MM.1S (cell line): ENCODE measurements at regions not wholly inside any gene's neighbourhood (a gene's known extent, or its start where the extent isn't known, plus 50 kb on each side); places are given as distances from the start of the nearest gene placed in this dataset.

Experiments
- DNase-seq: peaks from one replicate; pipeline ENCODE4 v3.0.0-alpha.2; 2015
- H2AFZ ChIP-seq: fragments of 300-600 bp; sonication (generic); 2 replicates; pipeline ENCODE4 v1.6.0; 2016; ENCODE audit warnings: antibody characterized with exemption, low read length
- H3F3A ChIP-seq: fragments of 300-600 bp; sonication (generic); 2 replicates; pipeline ENCODE4 v1.6.1; 2016; ENCODE audit warnings: mild to moderate bottlenecking, antibody characterized with exemption, low read length, moderate library complexity, mixed read lengths; ENCODE audit not compliant: insufficient read depth
- H3K27ac ChIP-seq: fragments of 300-600 bp; sonication (generic); 2 replicates; pipeline ENCODE4 v1.5.1; 2016; ENCODE audit warnings: mild to moderate bottlenecking, low read length
- H3K27me3 ChIP-seq: fragments of 300-600 bp; sonication (generic); replicated peaks from 2 replicates; pipeline ENCODE4 v1.6.0; 2016; ENCODE audit warnings: low read length; ENCODE audit not compliant: insufficient read depth
- H3K36me3 ChIP-seq: fragments of 300-600 bp; sonication (generic); replicated peaks from 2 replicates; pipeline ENCODE4 v1.6.1; 2016; ENCODE audit warnings: mild to moderate bottlenecking, low read length, mixed read lengths; ENCODE audit not compliant: insufficient read depth
- H3K4me1 ChIP-seq: fragments of 300-600 bp; sonication (generic); 2 replicates; pipeline ENCODE4 v1.6.1; 2016; ENCODE audit warnings: low read length, mixed read lengths
- H3K4me2 ChIP-seq: fragments of 300-600 bp; sonication (generic); 2 replicates; pipeline ENCODE4 v1.6.0; 2016; ENCODE audit warnings: low read depth, low read length
- H3K4me3 ChIP-seq: fragments of 300-600 bp; sonication (generic); 2 replicates; pipeline ENCODE4 v1.5.1; 2016; ENCODE audit warnings: low read length, mixed read lengths
- H3K79me2 ChIP-seq: fragments of 300-600 bp; sonication (generic); 2 replicates; pipeline ENCODE4 v1.6.1; 2016; ENCODE audit warnings: mixed run types, low read length, mixed read lengths
- H3K9ac ChIP-seq: fragments of 300-600 bp; sonication (generic); 2 replicates; pipeline ENCODE4 v1.6.1; 2016; ENCODE audit warnings: low read length, mixed read lengths
- H3K9me2 ChIP-seq: fragments of 300-600 bp; sonication (generic); replicated peaks from 2 replicates; pipeline ENCODE4 v1.6.1; 2016; ENCODE audit warnings: mild to moderate bottlenecking, low read length, mixed read lengths; ENCODE audit not compliant: insufficient read depth
- H3K9me3 ChIP-seq: fragments of 300-600 bp; sonication (generic); replicated peaks from 2 replicates; pipeline ENCODE4 v1.6.1; 2016; ENCODE audit warnings: mild to moderate bottlenecking, low read length, mixed read lengths; ENCODE audit not compliant: insufficient read depth
- H4K20me1 ChIP-seq: fragments of 300-600 bp; sonication (generic); 2 replicates; pipeline ENCODE4 v1.6.1; 2016; ENCODE audit warnings: mild to moderate bottlenecking, low read length, moderate library complexity, mixed read lengths; ENCODE audit not compliant: insufficient read depth
- EZH2 ChIP-seq: fragments of 300-600 bp; sonication (generic); optimal IDR thresholded peaks from 2 replicates; pipeline ENCODE3; 2017; ENCODE audit warnings: low read depth, mild to moderate bottlenecking, antibody characterized with exemption, low read length, mixed read lengths
- EZH2phosphoT487 ChIP-seq: fragments of 300-600 bp; sonication (generic); IDR thresholded peaks from 2 replicates; pipeline ENCODE4 v1.6.1; 2018; ENCODE audit warnings: antibody characterized with exemption, low read length
- TF ChIP-seq, protein P1 (sequence below): fragments of 300-600 bp; sonication (generic); IDR thresholded peaks from 2 replicates; pipeline ENCODE4 v1.5.1; 2016; ENCODE audit warnings: antibody characterized with exemption, low read length, mixed read lengths

DNA sequence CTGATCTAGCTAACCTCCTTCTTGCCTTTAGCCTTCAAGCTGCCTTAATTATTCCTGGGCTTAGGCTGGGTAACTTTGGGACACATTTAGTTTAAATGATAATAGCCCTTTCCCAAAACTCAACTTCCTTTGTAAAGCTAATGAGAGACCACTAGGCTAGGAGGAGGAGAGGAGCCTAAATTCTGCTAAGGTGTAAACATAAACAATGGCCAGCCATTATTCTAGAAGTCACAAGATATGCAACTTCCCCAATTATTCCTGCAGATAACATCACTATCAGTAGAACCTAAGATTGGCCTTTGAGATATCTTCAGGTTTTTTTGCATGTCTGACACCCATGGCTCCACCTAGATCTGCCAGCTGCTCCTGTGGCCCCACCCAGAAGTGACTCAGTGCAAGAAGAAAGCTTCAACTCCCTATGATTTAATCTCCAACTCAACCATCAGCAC lies 131.2 kb upstream of the FAM20A start:
- H3K27me3 ChIP-seq: no peaks in the 10 kb centered on the region
- no peak overlapping the region for H3K4me2 ChIP-seq
- no peaks in the 10 kb centered on the region for H3K36me3 ChIP-seq
- no peak overlapping the region for H3K9ac ChIP-seq
- no peaks in the 10 kb centered on the region for H3K79me2 ChIP-seq
- TF ChIP-seq EZH2 (no peak), EZH2phosphoT487 (no peak)
- TF ChIP-seq, protein P1, sequence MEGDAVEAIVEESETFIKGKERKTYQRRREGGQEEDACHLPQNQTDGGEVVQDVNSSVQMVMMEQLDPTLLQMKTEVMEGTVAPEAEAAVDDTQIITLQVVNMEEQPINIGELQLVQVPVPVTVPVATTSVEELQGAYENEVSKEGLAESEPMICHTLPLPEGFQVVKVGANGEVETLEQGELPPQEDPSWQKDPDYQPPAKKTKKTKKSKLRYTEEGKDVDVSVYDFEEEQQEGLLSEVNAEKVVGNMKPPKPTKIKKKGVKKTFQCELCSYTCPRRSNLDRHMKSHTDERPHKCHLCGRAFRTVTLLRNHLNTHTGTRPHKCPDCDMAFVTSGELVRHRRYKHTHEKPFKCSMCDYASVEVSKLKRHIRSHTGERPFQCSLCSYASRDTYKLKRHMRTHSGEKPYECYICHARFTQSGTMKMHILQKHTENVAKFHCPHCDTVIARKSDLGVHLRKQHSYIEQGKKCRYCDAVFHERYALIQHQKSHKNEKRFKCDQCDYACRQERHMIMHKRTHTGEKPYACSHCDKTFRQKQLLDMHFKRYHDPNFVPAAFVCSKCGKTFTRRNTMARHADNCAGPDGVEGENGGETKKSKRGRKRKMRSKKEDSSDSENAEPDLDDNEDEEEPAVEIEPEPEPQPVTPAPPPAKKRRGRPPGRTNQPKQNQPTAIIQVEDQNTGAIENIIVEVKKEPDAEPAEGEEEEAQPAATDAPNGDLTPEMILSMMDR: no peak
- no peak overlapping the region for H3K4me3 ChIP-seq
- no peak overlapping the region for H3K27ac ChIP-seq
- no peaks in the 10 kb centered on the region for H4K20me1 ChIP-seq
- H3F3A ChIP-seq: no peaks in the 10 kb centered on the region
- no peaks in the 10 kb centered on the region for H3K4me1 ChIP-seq
- no peaks in the 10 kb centered on the region for H3K9me2 ChIP-seq
- H2AFZ ChIP-seq: no peak overlapping the region
- H3K9me3 ChIP-seq: no peaks in the 10 kb centered on the region
- DNase-seq: no peak

GRCh38 chr17:68731465-68731864 lies 130.3 kb upstream of the FAM20A start:
- Histone ChIP-seq H3K9ac (no peak overlapping the region), H2AFZ (no peak overlapping the region), H3K9me2 (no peaks in the 10 kb centered on the region), H3K36me3 (no peaks in the 10 kb centered on the region), H4K20me1 (no peaks in the 10 kb centered on the region), H3K27ac (no peak overlapping the region), H3K27me3 (no peaks in the 10 kb centered on the region), H3K4me3 (no peak overlapping the region), H3K79me2 (no peaks in the 10 kb centered on the region), H3K4me2 (no peak overlapping the region), H3F3A (no peaks in the 10 kb centered on the region), H3K9me3 (no peaks in the 10 kb centered on the region), H3K4me1 (no peaks in the 10 kb centered on the region)
- no peak for TF ChIP-seq EZH2phosphoT487
- TF ChIP-seq EZH2: no peak
- TF ChIP-seq, protein P1: no peak
- no peak for DNase-seq

- no peaks in the 10 kb centered on the region for H4K20me1 ChIP-seq
- no peaks in the 10 kb centered on the region for H3K9me2 ChIP-seq
- H3K36me3 ChIP-seq: no peaks in the 10 kb centered on the region
- TF ChIP-seq EZH2phosphoT487: no peak
- H3K4me2 ChIP-seq: no peak overlapping the region
- H3K27ac ChIP-seq: no peak overlapping the region
- H3F3A ChIP-seq: no peaks in the 10 kb centered on the region
- no peak overlapping the region for H2AFZ ChIP-seq
- no peaks in the 10 kb centered on the region for H3K27me3 ChIP-seq
- no peaks in the 10 kb centered on the region for H3K4me1 ChIP-seq
- H3K79me2 ChIP-seq: no peaks in the 10 kb centered on the region
- no peak overlapping the region for H3K9ac ChIP-seq
- no peak overlapping the region for H3K4me3 ChIP-seq
- DNase-seq: no peak
- H3K9me3 ChIP-seq: no peaks in the 10 kb centered on the region
Measured at GRCh38 chr17:68719431-68719830, 118.3 kb upstream of the FAM20A start.

GRCh38 chr17:68718926-68719325 lies 117.8 kb upstream of the FAM20A start:
- no peak overlapping the region for H3K4me3 ChIP-seq
- no peak overlapping the region for H3K27ac ChIP-seq
- no peaks in the 10 kb centered on the region for H3F3A ChIP-seq
- TF ChIP-seq, protein P1: no peak
- TF ChIP-seq EZH2phosphoT487 (no peak), EZH2 (no peak)
- H3K4me2 ChIP-seq: no peak overlapping the region
- no peak overlapping the region for H3K9ac ChIP-seq
- no peaks in the 10 kb centered on the region for H3K9me2 ChIP-seq
- no peaks in the 10 kb centered on the region for H4K20me1 ChIP-seq
- DNase-seq: no peak
- no peaks in the 10 kb centered on the region for H3K36me3 ChIP-seq
- H2AFZ ChIP-seq: no peak overlapping the region
- H3K27me3 ChIP-seq: no peaks in the 10 kb centered on the region
- no peaks in the 10 kb centered on the region for H3K9me3 ChIP-seq
- no peaks in the 10 kb centered on the region for H3K4me1 ChIP-seq
- no peaks in the 10 kb centered on the region for H3K79me2 ChIP-seq
